Lung (tissue), 11 donors: ENCODE measurements at regions not wholly inside any gene's neighbourhood (a gene's known extent, or its start where the extent isn't known, plus 50 kb on each side); places are given as distances from the start of the nearest gene placed in this dataset.

Experiments used
- ATAC-seq: fragments of 200-7000 bp; cut with Tn5 transposase; one replicate; pipeline ENCODE4 v1.9.1; 2020; ENCODE audit warnings: moderate number of reproducible peaks; ENCODE audit not compliant: insufficient read depth, low FRiP score
- DNase-seq, 3 donors: peaks; one replicate each; pipeline ENCODE4 v3.0.0-alpha.2; 2013 to 2017
- H3K27ac ChIP-seq, 2 donors: one replicate each; pipeline ENCODE4 v1.5.1; 2013; ENCODE audit warnings: mild to moderate bottlenecking in 2 of 2, moderate library complexity in 2 of 2, control low read depth in 1 of 2, inconsistent platforms in 1 of 2, low read depth in 1 of 2, low read length in 1 of 2
- H3K27me3 ChIP-seq, 3 donors: one replicate each; pipeline ENCODE4 v1.5.1; 2013; ENCODE audit warnings: low read length in 2 of 3; ENCODE audit not compliant: control insufficient read depth in 3 of 3, insufficient read depth in 3 of 3
- H3K36me3 ChIP-seq, 4 donors: one replicate each; pipeline ENCODE4 v1.5.1; 2013; ENCODE audit warnings: low read length in 4 of 4, mild to moderate bottlenecking in 1 of 4, moderate library complexity in 1 of 4; ENCODE audit not compliant: control insufficient read depth in 4 of 4, insufficient read depth in 4 of 4
- H3K4me1 ChIP-seq, 5 donors: one replicate each; pipeline ENCODE4 v1.5.1; 2013; ENCODE audit warnings: low read length in 5 of 5, mild to moderate bottlenecking in 2 of 5, moderate library complexity in 1 of 5; ENCODE audit not compliant: control insufficient read depth in 5 of 5, insufficient read depth in 5 of 5
- H3K4me3 ChIP-seq: one replicate; pipeline ENCODE4 v1.5.1; 2013; ENCODE audit warnings: mild to moderate bottlenecking, control low read depth, moderate library complexity
- H3K9ac ChIP-seq, 2 donors: one replicate each; pipeline ENCODE4 v1.5.1; 2013; ENCODE audit warnings: low read length in 2 of 2, control low read depth in 1 of 2; ENCODE audit not compliant: insufficient read depth in 1 of 2
- H3K9me3 ChIP-seq, 4 donors: one replicate each; pipeline ENCODE4 v1.5.1; 2013; ENCODE audit warnings: low read length in 3 of 4, mild to moderate bottlenecking in 1 of 4, moderate library complexity in 1 of 4; ENCODE audit not compliant: control insufficient read depth in 4 of 4, insufficient read depth in 3 of 4
- CTCF ChIP-seq: IDR thresholded peaks from 2 replicates; pipeline ENCODE4 v1.5.1; 2012; ENCODE audit warnings: mild to moderate bottlenecking; ENCODE audit errors: control extremely low read depth, extremely low read depth
- whole genome bisulfite sequencing, 2 donors: extraction: QIAGEN DNeasy Blood & Tissue Kit; methylation state at CpG; one replicate each; pipeline ENCODE4 v1.1.7; 2013; 5-methylcytosine and 5-hydroxymethylcytosine counted together
- donor health status: control.
- donor health status: control.
- donor health status: Bipolar disorder and iron deficiency.
- donor health status: healthy.
- donor health status: DM: yes; HTN: yes; CAD: no.

GRCh38 chr18:55990186-55990585 is 402.2 kb upstream of the TCF4 start:
- no peaks in the 10 kb centered on the region for H3K36me3 ChIP-seq
- no peaks in the 10 kb centered on the region for H3K9me3 ChIP-seq
- DNase-seq = no peak
- peaks cover 0 to 8% (median 0%) of the 10 kb centered on the region in 5 donors for H3K4me1 ChIP-seq
- no peak overlapping the region for H3K9ac ChIP-seq
- no peak overlapping the region for H3K27ac ChIP-seq
- TF ChIP-seq CTCF = no peak
- no peaks in the 10 kb centered on the region for H3K27me3 ChIP-seq
- ATAC-seq = no peak
- WGBS, 2 donors = 94 to 95% methylated on average over 2 of the region's 2 CpGs
- no peak overlapping the region for H3K4me3 ChIP-seq

- H3K9ac ChIP-seq = no peak overlapping the region
- DNase-seq = peak in 2 of 3 donors; percentile 66 to 76
Observed at GRCh38 chr18:55988537-55988936, 400.5 kb upstream of the TCF4 start.

GRCh38 chr18:55983433-55983832 is 395.4 kb upstream of the TCF4 start:
- WGBS, 2 donors = 68 to 100% methylated on average over 1 of the region's 1 CpG
- Histone ChIP-seq H3K9me3 (peaks cover 0 to 3% (median 1%) of the 10 kb centered on the region in 4 donors), H3K9ac (no peak overlapping the region), H3K27ac (peak overlapping the region in 1 of 2 donors; percentile 14), H3K27me3 (no peaks in the 10 kb centered on the region), H3K36me3 (no peaks in the 10 kb centered on the region), H3K4me1 (peaks cover 0 to 7% (median 0%) of the 10 kb centered on the region in 5 donors), H3K4me3 (no peak overlapping the region)
- TF ChIP-seq CTCF = no peak
- ATAC-seq (no peak), DNase-seq (no peak)

More at GRCh38 chr18:55988537-55988936, 400.5 kb upstream of the TCF4 start:
- Histone ChIP-seq H3K27me3 (no peaks in the 10 kb centered on the region), H3K4me1 (peaks cover 0 to 8% (median 0%) of the 10 kb centered on the region in 5 donors), H3K36me3 (no peaks in the 10 kb centered on the region), H3K9me3 (peaks cover 0 to 3% (median 1%) of the 10 kb centered on the region in 4 donors), H3K27ac (peak overlapping the region in 1 of 2 donors; percentile 66), H3K4me3 (no peak overlapping the region)
- ATAC-seq = no peak
- 36 to 40% methylated on average over 2 of the region's 2 CpGs for WGBS, 2 donors
- TF ChIP-seq CTCF = no peak

GRCh38 chr18:55982992-55983391 is 395.0 kb upstream of the TCF4 start:
- ATAC-seq (no peak), DNase-seq (no peak)
- WGBS, 2 donors = 64 to 88% methylated on average over 3 of the region's 3 CpGs
- Histone ChIP-seq H3K4me3 (no peak overlapping the region), H3K36me3 (no peaks in the 10 kb centered on the region), H3K4me1 (peaks cover 0 to 2% (median 0%) of the 10 kb centered on the region in 5 donors), H3K27ac (peak overlapping the region; percentile 14 to 31), H3K9ac (no peak overlapping the region), H3K27me3 (no peaks in the 10 kb centered on the region), H3K9me3 (peaks cover 0 to 3% (median 1%) of the 10 kb centered on the region in 4 donors)
- no peak for TF ChIP-seq CTCF
